SK-N-SH (cell line): ENCODE measurements at regions not wholly inside any gene's neighbourhood (a gene's known extent, or its start where the extent isn't known, plus 50 kb on each side); places are given as distances from the start of the nearest gene placed in this dataset.

Experiments
- IRF3 ChIP-seq: fragments of 150-350 bp; IDR thresholded peaks from 2 replicates; pipeline ENCODE4 v1.6.1; 2016; ENCODE audit warnings: mild to moderate bottlenecking, low read depth, low read length
- TEAD4 ChIP-seq: IDR thresholded peaks from 2 replicates; pipeline ENCODE4 v1.4.0; 2012; ENCODE audit warnings: mild to moderate bottlenecking, borderline replicate concordance; ENCODE audit not compliant: insufficient read depth
- YY1 ChIP-seq: IDR thresholded peaks from 2 replicates; pipeline ENCODE4 v1.4.0; 2012; ENCODE audit warnings: low read depth, mild to moderate bottlenecking

- TF ChIP-seq IRF3 = no peak
- no peak for TF ChIP-seq YY1
- TF ChIP-seq TEAD4 = no peak
These were observed 219.3 kb downstream of the ZEB2 start for GRCh38 chr2:144300632-144301031.
